HAP-1 (cell line): ENCODE measurements at regions not wholly inside any gene's neighbourhood (a gene's known extent, or its start where the extent isn't known, plus 50 kb on each side); places are given as distances from the start of the nearest gene placed in this dataset.
"Not testable (repeated sequence)": the region's sequence is repeated elsewhere in the genome, so short reads cannot be mapped to it uniquely, and the experiment has no call there.

ENCODE experiments used
- DNase-seq, 2 experiments: peaks; one replicate each; pipeline ENCODE4 v3.0.0-alpha.2; 2016 to 2020; ENCODE audit warnings: low spot score in 2 of 2
- H3K27me3 ChIP-seq: fragments of 250-450 bp; sonication (Bioruptor Pico); 2 replicates; pipeline ENCODE4 v1.5.1; 2020; ENCODE audit warnings: low read depth, mild to moderate bottlenecking, moderate library complexity
- H3K36me3 ChIP-seq: fragments of 250-450 bp; sonication (Bioruptor Pico); replicated peaks from 2 replicates; pipeline ENCODE4 v1.5.1; 2020; ENCODE audit warnings: mild to moderate bottlenecking
- H3K4me1 ChIP-seq: fragments of 250-450 bp; sonication (Bioruptor Pico); 2 replicates; pipeline ENCODE4 v1.5.1; 2020; ENCODE audit warnings: mild to moderate bottlenecking
- H3K4me3 ChIP-seq: fragments of 250-450 bp; sonication (Bioruptor Pico); 2 replicates; pipeline ENCODE4 v1.5.1; 2020; ENCODE audit warnings: mild to moderate bottlenecking, moderate library complexity
- H3K9me3 ChIP-seq: fragments of 250-450 bp; sonication (Bioruptor Pico); 2 replicates; pipeline ENCODE4 v1.5.1; 2020; ENCODE audit warnings: mild to moderate bottlenecking, moderate library complexity
- in situ Hi-C: fragments of 300-500 bp; cut with MboI; formaldehyde crosslinking; loops from 3 replicates; pipeline ENCODE4 v1.14.3; 2020; ENCODE audit warnings: low sequenced_read_pairs, inconsistent platforms, mixed read lengths

- peak; percentile 8 to 36 for DNase-seq
- in situ Hi-C loops: no loop called here
- Histone ChIP-seq H3K9me3 (no peaks in the 10 kb centered on the region), H3K4me1 (no peaks in the 10 kb centered on the region; the same call in 1 of the 2 replicates), H3K36me3 (no peaks in the 10 kb centered on the region), H3K4me3 (no peak overlapping the region), H3K27me3 (no peaks in the 10 kb centered on the region)
These were observed 589.6 kb upstream of the FAM98A start for GRCh38 chr2:34188464-34189303.

- Histone ChIP-seq H3K4me1 (no peaks in the 10 kb centered on the region), H3K9me3 (no peaks in the 10 kb centered on the region), H3K4me3 (no peak overlapping the region), H3K27me3 (no peaks in the 10 kb centered on the region), H3K36me3 (no peaks in the 10 kb centered on the region)
- DNase-seq: no peak
- in situ Hi-C loops: no loop called here
These were observed 580.4 kb upstream of the FAM98A start for GRCh38 chr2:34179511-34179910.

- Histone ChIP-seq H3K4me3 (no peak overlapping the region), H3K9me3 (no peaks in the 10 kb centered on the region), H3K4me1 (no peaks in the 10 kb centered on the region), H3K36me3 (no peaks in the 10 kb centered on the region), H3K27me3 (no peaks in the 10 kb centered on the region)
- no peak for DNase-seq
- in situ Hi-C loops: no loop called here
These were observed 579.4 kb upstream of the FAM98A start for GRCh38 chr2:34178482-34178881.

GRCh38 chr2:34176693-34177092, 577.6 kb upstream of the FAM98A start:
- H3K27me3 ChIP-seq: no peaks in the 10 kb centered on the region
- no peak for DNase-seq
- no peaks in the 10 kb centered on the region for H3K4me1 ChIP-seq
- in situ Hi-C loops: no loop called here
- no peaks in the 10 kb centered on the region for H3K9me3 ChIP-seq
- no peak overlapping the region for H3K4me3 ChIP-seq
- no peaks in the 10 kb centered on the region for H3K36me3 ChIP-seq

- H3K36me3 ChIP-seq: no peaks in the 10 kb centered on the region
- no peaks in the 10 kb centered on the region for H3K4me1 ChIP-seq
- H3K9me3 ChIP-seq: no peaks in the 10 kb centered on the region
- H3K27me3 ChIP-seq: no peaks in the 10 kb centered on the region
- DNase-seq: no peak
- H3K4me3 ChIP-seq: no peak overlapping the region
- in situ Hi-C loops: no loop called here
These were observed 575.4 kb upstream of the FAM98A start for GRCh38 chr2:34174506-34174905.

GRCh38 chr2:34162231-34162630, 563.1 kb upstream of the FAM98A start:
- H3K27me3 ChIP-seq: no peaks in the 10 kb centered on the region
- in situ Hi-C loops: no loop called here
- no peak overlapping the region for H3K4me3 ChIP-seq
- no peaks in the 10 kb centered on the region for H3K4me1 ChIP-seq
- H3K9me3 ChIP-seq: no peaks in the 10 kb centered on the region
- H3K36me3 ChIP-seq: no peaks in the 10 kb centered on the region
- no peak for DNase-seq

GRCh38 chr2:34161549-34161948, 562.5 kb upstream of the FAM98A start:
- no peaks in the 10 kb centered on the region for H3K36me3 ChIP-seq
- H3K4me1 ChIP-seq: no peaks in the 10 kb centered on the region
- in situ Hi-C loops: no loop called here
- H3K9me3 ChIP-seq: no peaks in the 10 kb centered on the region
- no peak overlapping the region for H3K4me3 ChIP-seq
- H3K27me3 ChIP-seq: no peaks in the 10 kb centered on the region
- no peak for DNase-seq

GRCh38 chr2:34159901-34160300, 560.8 kb upstream of the FAM98A start:
- in situ Hi-C loops: no loop called here
- Histone ChIP-seq H3K4me3 (no peak overlapping the region), H3K9me3 (no peaks in the 10 kb centered on the region), H3K4me1 (no peaks in the 10 kb centered on the region), H3K27me3 (no peaks in the 10 kb centered on the region), H3K36me3 (no peaks in the 10 kb centered on the region)
- no peak for DNase-seq

- Histone ChIP-seq H3K27me3 (no peaks in the 10 kb centered on the region), H3K36me3 (no peaks in the 10 kb centered on the region), H3K9me3 (no peaks in the 10 kb centered on the region), H3K4me1 (no peaks in the 10 kb centered on the region), H3K4me3 (no peak overlapping the region)
- no peak for DNase-seq
- in situ Hi-C loops: no loop called here
These were observed 554.4 kb upstream of the FAM98A start for GRCh38 chr2:34153484-34153883.

- H3K4me1 ChIP-seq: no peaks in the 10 kb centered on the region
- no peaks in the 10 kb centered on the region for H3K27me3 ChIP-seq
- in situ Hi-C loops: no loop called here
- no peaks in the 10 kb centered on the region for H3K36me3 ChIP-seq
- no peaks in the 10 kb centered on the region for H3K9me3 ChIP-seq
- no peak overlapping the region for H3K4me3 ChIP-seq
- DNase-seq: no peak
These were observed 548.7 kb upstream of the FAM98A start for GRCh38 chr2:34147780-34148179.

- H3K4me3 ChIP-seq: no peak overlapping the region
- H3K36me3 ChIP-seq: no peaks in the 10 kb centered on the region
- no peaks in the 10 kb centered on the region for H3K9me3 ChIP-seq
- H3K27me3 ChIP-seq: no peaks in the 10 kb centered on the region
- no peak for DNase-seq
- no peaks in the 10 kb centered on the region for H3K4me1 ChIP-seq
- in situ Hi-C loops: no loop called here
These were observed 544.0 kb upstream of the FAM98A start for GRCh38 chr2:34143149-34143548.

GRCh38 chr2:34142531-34143008, 543.5 kb upstream of the FAM98A start:
- in situ Hi-C loops: not testable (repeated sequence)

GRCh38 chr2:34133065-34133464, 534.0 kb upstream of the FAM98A start:
- in situ Hi-C loops, DNase-seq: not testable (repeated sequence)

More at GRCh38 chr2:34142531-34143008, 543.5 kb upstream of the FAM98A start:
- H3K9me3 ChIP-seq, H3K36me3 ChIP-seq, H3K4me3 ChIP-seq, H3K27me3 ChIP-seq, H3K4me1 ChIP-seq, DNase-seq: not testable (repeated sequence)

GRCh38 chr2:34126279-34126678, 527.2 kb upstream of the FAM98A start:
- Histone ChIP-seq H3K36me3 (no peaks in the 10 kb centered on the region), H3K9me3 (no peaks in the 10 kb centered on the region), H3K4me3 (no peak overlapping the region), H3K4me1 (no peaks in the 10 kb centered on the region), H3K27me3 (no peaks in the 10 kb centered on the region)
- no peak for DNase-seq
- in situ Hi-C loops: no loop called here

More at GRCh38 chr2:34133065-34133464, 534.0 kb upstream of the FAM98A start:
- not testable (repeated sequence) for H3K27me3 ChIP-seq, H3K4me1 ChIP-seq, H3K4me3 ChIP-seq, H3K36me3 ChIP-seq, H3K9me3 ChIP-seq
